MM.1S (cell line): ENCODE measurements at regions not wholly inside any gene's neighbourhood (a gene's known extent, or its start where the extent isn't known, plus 50 kb on each side); places are given as distances from the start of the nearest gene placed in this dataset.

Experiments
- DNase-seq: peaks from one replicate; pipeline ENCODE4 v3.0.0-alpha.2; 2015
- H2AFZ ChIP-seq: fragments of 300-600 bp; sonication (generic); 2 replicates; pipeline ENCODE4 v1.6.0; 2016; ENCODE audit warnings: antibody characterized with exemption, low read length
- H3F3A ChIP-seq: fragments of 300-600 bp; sonication (generic); 2 replicates; pipeline ENCODE4 v1.6.1; 2016; ENCODE audit warnings: mild to moderate bottlenecking, antibody characterized with exemption, low read length, moderate library complexity, mixed read lengths; ENCODE audit not compliant: insufficient read depth
- H3K27ac ChIP-seq: fragments of 300-600 bp; sonication (generic); 2 replicates; pipeline ENCODE4 v1.5.1; 2016; ENCODE audit warnings: mild to moderate bottlenecking, low read length
- H3K27me3 ChIP-seq: fragments of 300-600 bp; sonication (generic); replicated peaks from 2 replicates; pipeline ENCODE4 v1.6.0; 2016; ENCODE audit warnings: low read length; ENCODE audit not compliant: insufficient read depth
- H3K36me3 ChIP-seq: fragments of 300-600 bp; sonication (generic); replicated peaks from 2 replicates; pipeline ENCODE4 v1.6.1; 2016; ENCODE audit warnings: mild to moderate bottlenecking, low read length, mixed read lengths; ENCODE audit not compliant: insufficient read depth
- H3K4me1 ChIP-seq: fragments of 300-600 bp; sonication (generic); 2 replicates; pipeline ENCODE4 v1.6.1; 2016; ENCODE audit warnings: low read length, mixed read lengths
- H3K4me2 ChIP-seq: fragments of 300-600 bp; sonication (generic); 2 replicates; pipeline ENCODE4 v1.6.0; 2016; ENCODE audit warnings: low read depth, low read length
- H3K4me3 ChIP-seq: fragments of 300-600 bp; sonication (generic); 2 replicates; pipeline ENCODE4 v1.5.1; 2016; ENCODE audit warnings: low read length, mixed read lengths
- H3K79me2 ChIP-seq: fragments of 300-600 bp; sonication (generic); 2 replicates; pipeline ENCODE4 v1.6.1; 2016; ENCODE audit warnings: mixed run types, low read length, mixed read lengths
- H3K9ac ChIP-seq: fragments of 300-600 bp; sonication (generic); 2 replicates; pipeline ENCODE4 v1.6.1; 2016; ENCODE audit warnings: low read length, mixed read lengths
- H3K9me2 ChIP-seq: fragments of 300-600 bp; sonication (generic); replicated peaks from 2 replicates; pipeline ENCODE4 v1.6.1; 2016; ENCODE audit warnings: mild to moderate bottlenecking, low read length, mixed read lengths; ENCODE audit not compliant: insufficient read depth
- H3K9me3 ChIP-seq: fragments of 300-600 bp; sonication (generic); replicated peaks from 2 replicates; pipeline ENCODE4 v1.6.1; 2016; ENCODE audit warnings: mild to moderate bottlenecking, low read length, mixed read lengths; ENCODE audit not compliant: insufficient read depth
- H4K20me1 ChIP-seq: fragments of 300-600 bp; sonication (generic); 2 replicates; pipeline ENCODE4 v1.6.1; 2016; ENCODE audit warnings: mild to moderate bottlenecking, low read length, moderate library complexity, mixed read lengths; ENCODE audit not compliant: insufficient read depth
- CTCF ChIP-seq: fragments of 300-600 bp; sonication (generic); IDR thresholded peaks from 2 replicates; pipeline ENCODE4 v1.5.1; 2016; ENCODE audit warnings: antibody characterized with exemption, low read length, mixed read lengths
- EZH2 ChIP-seq: fragments of 300-600 bp; sonication (generic); optimal IDR thresholded peaks from 2 replicates; pipeline ENCODE3; 2017; ENCODE audit warnings: low read depth, mild to moderate bottlenecking, antibody characterized with exemption, low read length, mixed read lengths
- EZH2phosphoT487 ChIP-seq: fragments of 300-600 bp; sonication (generic); IDR thresholded peaks from 2 replicates; pipeline ENCODE4 v1.6.1; 2018; ENCODE audit warnings: antibody characterized with exemption, low read length

GRCh38 chr3:187450431-187451190 is 82.4 kb downstream of the RTP4 start:
- Histone ChIP-seq H3K4me2 (no peak overlapping the region), H3K9me3 (no peaks in the 10 kb centered on the region), H4K20me1 (no peaks in the 10 kb centered on the region), H3K27me3 (no peaks in the 10 kb centered on the region), H3F3A (no peaks in the 10 kb centered on the region), H3K36me3 (no peaks in the 10 kb centered on the region), H3K27ac (no peak overlapping the region), H2AFZ (no peak overlapping the region), H3K4me3 (no peak overlapping the region), H3K79me2 (no peaks in the 10 kb centered on the region), H3K9me2 (no peaks in the 10 kb centered on the region), H3K9ac (no peak overlapping the region), H3K4me1 (no peaks in the 10 kb centered on the region)
- TF ChIP-seq EZH2phosphoT487 (no peak), CTCF (no peak), EZH2 (no peak)
- no peak for DNase-seq

- H3K9ac ChIP-seq: no peak overlapping the region
- no peaks in the 10 kb centered on the region for H3K27me3 ChIP-seq
- H3K4me3 ChIP-seq: no peak overlapping the region
- no peaks in the 10 kb centered on the region for H3K4me1 ChIP-seq
- H3K79me2 ChIP-seq: no peaks in the 10 kb centered on the region
- DNase-seq: no peak
- no peaks in the 10 kb centered on the region for H3K9me2 ChIP-seq
- no peak overlapping the region for H3K27ac ChIP-seq
- TF ChIP-seq EZH2phosphoT487: no peak
- TF ChIP-seq CTCF: no peak
- TF ChIP-seq EZH2: no peak
- H3K36me3 ChIP-seq: no peaks in the 10 kb centered on the region
- no peaks in the 10 kb centered on the region for H4K20me1 ChIP-seq
- no peaks in the 10 kb centered on the region for H3F3A ChIP-seq
- H3K9me3 ChIP-seq: no peaks in the 10 kb centered on the region
- H3K4me2 ChIP-seq: no peak overlapping the region
- H2AFZ ChIP-seq: no peak overlapping the region
Measured at GRCh38 chr3:187448674-187449073, 80.5 kb downstream of the RTP4 start.

GRCh38 chr3:187447737-187448136 is 79.6 kb downstream of the RTP4 start:
- no peaks in the 10 kb centered on the region for H3K9me3 ChIP-seq
- no peak for DNase-seq
- no peaks in the 10 kb centered on the region for H3F3A ChIP-seq

More at GRCh38 chr3:187447737-187448136, 79.6 kb downstream of the RTP4 start:
- Histone ChIP-seq H3K36me3 (no peaks in the 10 kb centered on the region), H3K4me1 (no peaks in the 10 kb centered on the region), H3K4me2 (no peak overlapping the region), H3K27me3 (no peaks in the 10 kb centered on the region), H3K9me2 (no peaks in the 10 kb centered on the region), H2AFZ (no peak overlapping the region), H3K27ac (no peak overlapping the region), H3K9ac (no peak overlapping the region), H3K4me3 (no peak overlapping the region), H3K79me2 (no peaks in the 10 kb centered on the region), H4K20me1 (no peaks in the 10 kb centered on the region)
- no peak for TF ChIP-seq CTCF
- no peak for TF ChIP-seq EZH2
- TF ChIP-seq EZH2phosphoT487: no peak
